Activated B cell treated with CpG ODN at 0.5 μM for 24 hours (primary cell): ENCODE measurements at regions not wholly inside any gene's neighbourhood (a gene's known extent, or its start where the extent isn't known, plus 50 kb on each side); places are given as distances from the start of the nearest gene placed in this dataset.

Source experiments
- ATAC-seq: fragments of 200-7000 bp; cut with Tn5 transposase; one replicate; pipeline ENCODE4 v1.10.0; 2021; ENCODE audit warnings: low read depth, mild to moderate bottlenecking, moderate library complexity
- CTCF ChIA-PET: fragments of 350-600 bp; sonication (Branson Sonifier 250); formaldehyde crosslinking; loops from one replicate; lab custom pipeline; 2021; ENCODE audit warnings: antibody characterized with exemption; lab: Charles Lee
- POLR2A ChIA-PET: fragments of 350-600 bp; sonication (Branson Sonifier 250); formaldehyde crosslinking; loops from one replicate; lab custom pipeline; 2021; ENCODE audit warnings: antibody characterized with exemption; lab: Charles Lee
- DNase-seq: peaks from one replicate; pipeline ENCODE4 v3.0.0; 2022
- H3K27ac Mint-ChIP-seq: one replicate; pipeline ENCODE4 v1.8.0; 2020; ENCODE audit warnings: mixed read lengths
- H3K27me3 Mint-ChIP-seq: one replicate; pipeline ENCODE4 v1.8.0; 2021; ENCODE audit warnings: mixed read lengths
- H3K36me3 Mint-ChIP-seq: one replicate; pipeline ENCODE4 v1.8.0; 2021; ENCODE audit warnings: low read depth, mixed read lengths
- H3K4me1 Mint-ChIP-seq: one replicate; pipeline ENCODE4 v1.8.0; 2021; ENCODE audit warnings: mixed read lengths
- H3K4me3 Mint-ChIP-seq: one replicate; pipeline ENCODE4 v1.8.0; 2020; ENCODE audit warnings: mild to moderate bottlenecking, mixed read lengths
- H3K9me3 Mint-ChIP-seq: one replicate; pipeline ENCODE4 v1.8.0; 2020; ENCODE audit warnings: mixed read lengths
- CTCF ChIP-seq: fragments of 200-600 bp; IDR thresholded peaks from one replicate; pipeline ENCODE4 v1.8.0; 2022; ENCODE audit warnings: antibody characterized with exemption, mild to moderate bottlenecking
- intact Hi-C: fragments of 100-400 bp; cut with micrococcal nuclease; formaldehyde crosslinking; loops from one replicate; pipeline ENCODE4 v1.15.1; 2024

DNA sequence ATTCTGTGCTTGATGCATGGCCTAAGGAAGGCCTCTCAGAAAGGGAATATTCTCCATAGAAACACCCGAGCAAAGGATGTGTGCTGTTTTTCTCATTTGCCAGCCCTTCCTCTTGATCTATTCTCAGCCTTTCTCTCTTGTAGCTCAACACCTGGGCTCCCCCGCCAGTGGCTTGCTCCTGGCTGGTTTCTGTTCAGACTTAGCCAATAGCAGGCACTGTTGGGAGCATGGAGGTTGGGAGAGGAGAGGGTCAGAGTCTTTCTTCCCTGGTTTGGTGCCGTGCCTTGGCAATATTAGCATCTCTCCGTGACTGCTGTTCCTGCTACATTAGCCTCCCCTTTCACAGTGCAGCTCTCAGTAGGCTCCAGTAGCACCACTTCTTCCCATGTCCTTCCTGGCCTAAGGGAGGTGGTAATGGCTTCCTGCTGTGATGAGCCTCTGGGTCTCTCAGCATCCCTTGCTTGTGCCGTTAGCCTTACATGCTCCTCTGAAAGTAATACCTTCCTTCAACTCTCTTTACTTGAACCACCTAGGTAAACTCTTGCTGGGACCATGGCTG is 269.7 kb upstream of the GAS1 start:
- no peak for DNase-seq
- H3K27ac Mint-ChIP-seq: no peak overlapping the region
- H3K27me3 Mint-ChIP-seq: no peaks in the 10 kb centered on the region
- H3K4me1 Mint-ChIP-seq: no peaks in the 10 kb centered on the region
- ATAC-seq: no peak
- POLR2A ChIA-PET: no interaction called here
- no peak overlapping the region for H3K4me3 Mint-ChIP-seq
- intact Hi-C loops: no loop called here
- no peak for TF ChIP-seq CTCF
- H3K36me3 Mint-ChIP-seq: no peaks in the 10 kb centered on the region
- H3K9me3 Mint-ChIP-seq: no peaks in the 10 kb centered on the region
- CTCF ChIA-PET: no interaction called here

GRCh38 chr9:87223392-87224246 is 274.0 kb upstream of the DAPK1 start:
- no peak for ATAC-seq
- intact Hi-C loops: loop anchor here (1.0 kb wide), 1 partner anchor 13 kb away; no protein-coding TSS in a partner anchor

GRCh38 chr9:87226896-87227295 is 270.8 kb upstream of the DAPK1 start:
- Mint-ChIP-seq H3K4me3 (no peak overlapping the region), H3K27ac (no peak overlapping the region), H3K27me3 (no peaks in the 10 kb centered on the region), H3K36me3 (no peaks in the 10 kb centered on the region), H3K9me3 (peaks cover 3% of the 10 kb centered on the region), H3K4me1 (no peaks in the 10 kb centered on the region)
- CTCF ChIA-PET: no interaction called here
- DNase-seq: no peak
- intact Hi-C loops: no loop called here
- ATAC-seq: no peak
- TF ChIP-seq CTCF: no peak
- POLR2A ChIA-PET: no interaction called here

More at GRCh38 chr9:87223392-87224246, 274.0 kb upstream of the DAPK1 start:
- ChIA-PET POLR2A (no interaction called here), CTCF (no interaction called here)
- Mint-ChIP-seq H3K27me3 (no peaks in the 10 kb centered on the region), H3K4me3 (no peak overlapping the region), H3K27ac (no peak overlapping the region), H3K36me3 (no peaks in the 10 kb centered on the region), H3K9me3 (no peaks in the 10 kb centered on the region), H3K4me1 (no peaks in the 10 kb centered on the region)
- TF ChIP-seq CTCF: no peak
- no peak for DNase-seq

DNA sequence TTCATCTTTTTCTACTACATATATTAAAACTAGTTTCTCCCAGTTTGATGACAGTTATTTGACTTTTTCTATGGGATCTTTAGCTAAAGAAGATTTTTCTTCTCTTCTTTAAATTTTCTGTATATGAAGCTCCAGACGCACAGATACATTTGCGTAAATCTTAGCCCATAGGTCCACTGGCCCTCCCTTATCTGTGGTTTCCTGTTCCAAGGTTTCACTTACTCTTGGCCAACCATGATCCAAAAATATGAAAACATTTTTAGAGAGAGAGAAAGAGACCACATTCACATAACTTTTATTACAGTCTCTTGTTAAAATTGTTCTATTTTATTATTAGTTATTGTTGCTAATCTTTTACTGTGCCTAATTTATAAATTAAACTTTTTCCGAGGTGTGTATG is 270.2 kb upstream of the DAPK1 start:
- no peak for ATAC-seq
- ChIA-PET POLR2A (no interaction called here), CTCF (no interaction called here)
- Mint-ChIP-seq H3K4me3 (no peak overlapping the region), H3K27ac (no peak overlapping the region), H3K36me3 (no peaks in the 10 kb centered on the region), H3K27me3 (no peaks in the 10 kb centered on the region), H3K9me3 (peaks cover 3% of the 10 kb centered on the region), H3K4me1 (no peaks in the 10 kb centered on the region)
- TF ChIP-seq CTCF: no peak
- intact Hi-C loops: no loop called here
- DNase-seq: no peak

GRCh38 chr9:87229108-87229507 is 268.6 kb upstream of the DAPK1 start:
- TF ChIP-seq CTCF: no peak
- H3K4me3 Mint-ChIP-seq: no peak overlapping the region
- CTCF ChIA-PET: no interaction called here
- no peak for ATAC-seq
- no peaks in the 10 kb centered on the region for H3K27me3 Mint-ChIP-seq
- H3K36me3 Mint-ChIP-seq: no peaks in the 10 kb centered on the region
- H3K27ac Mint-ChIP-seq: no peak overlapping the region
- H3K4me1 Mint-ChIP-seq: no peaks in the 10 kb centered on the region
- POLR2A ChIA-PET: no interaction called here
- DNase-seq: no peak
- H3K9me3 Mint-ChIP-seq: peaks cover 5% of the 10 kb centered on the region
- intact Hi-C loops: no loop called here
